OCI-LY3 (cell line): ENCODE measurements at regions not wholly inside any gene's neighbourhood (a gene's known extent, or its start where the extent isn't known, plus 50 kb on each side); places are given as distances from the start of the nearest gene placed in this dataset.
"Not testable (repeated sequence)": the region's sequence is repeated elsewhere in the genome, so short reads cannot be mapped to it uniquely, and the experiment has no call there.

Experiments used
- H2AFZ ChIP-seq: fragments of 200-600, 300-600 bp; shearing (Covaris generic); 2 replicates; pipeline ENCODE4 v1.6.0; 2014; ENCODE audit warnings: antibody characterized with exemption, low read depth, low read length
- H3K27ac ChIP-seq: fragments of 200-600, 300-600 bp; sonication (generic); 2 replicates; pipeline ENCODE4 v1.5.1; 2014; ENCODE audit warnings: mild to moderate bottlenecking, low read length, moderate library complexity, mixed read lengths
- H3K27me3 ChIP-seq: fragments of 200-600, 300-600 bp; sonication (generic); 2 replicates; pipeline ENCODE4 v1.6.1; 2014; ENCODE audit warnings: low read depth, low read length, mixed read lengths
- H3K36me3 ChIP-seq: fragments of 200-600, 300-600 bp; sonication (generic); replicated peaks from 2 replicates; pipeline ENCODE3; 2014; ENCODE audit warnings: low read depth, low read length, mixed read lengths
- H3K4me1 ChIP-seq: fragments of 300-600, 200-600 bp; sonication (generic); 2 replicates; pipeline ENCODE4 v1.6.1; 2014; ENCODE audit warnings: low read length, mixed read lengths
- H3K4me2 ChIP-seq: fragments of 200-600, 300-600 bp; sonication (generic); 2 replicates; pipeline ENCODE4 v1.6.1; 2014; ENCODE audit warnings: low read length, mixed read lengths
- H3K4me3 ChIP-seq: fragments of 300-600, 200-600 bp; sonication (generic); 2 replicates; pipeline ENCODE4 v1.5.1; 2014; ENCODE audit warnings: antibody characterized with exemption, mild to moderate bottlenecking, low read length, moderate library complexity
- H3K79me2 ChIP-seq: fragments of 300-600, 200-600 bp; shearing (Covaris generic); 2 replicates; pipeline ENCODE4 v1.6.1; 2014; ENCODE audit warnings: mild to moderate bottlenecking, low read length, mixed read lengths
- H3K9ac ChIP-seq: fragments of 300-600, 200-600 bp; shearing (Covaris generic); 2 replicates; pipeline ENCODE4 v1.6.0; 2014; ENCODE audit warnings: mild to moderate bottlenecking, low read length, moderate library complexity
- H3K9me3 ChIP-seq: fragments of 200-600, 300-600 bp; shearing (Covaris generic); 2 replicates; pipeline ENCODE4 v1.6.1; 2014; ENCODE audit warnings: low read length, mixed read lengths; ENCODE audit not compliant: insufficient read depth
- H4K20me1 ChIP-seq: fragments of 200-600, 300-600 bp; sonication (generic); 2 replicates; pipeline ENCODE4 v1.6.1; 2016; ENCODE audit warnings: low read length, mixed read lengths; ENCODE audit not compliant: insufficient read depth
- EZH2phosphoT487 ChIP-seq: fragments of 200-600 bp; shearing (Covaris generic); IDR thresholded peaks from 2 replicates; pipeline ENCODE4 v1.6.1; 2018; ENCODE audit warnings: antibody characterized with exemption, mixed run types, low read depth
- TF ChIP-seq, protein P1 (sequence below): fragments of 200-600, 300-600 bp; sonication (generic); IDR thresholded peaks from 2 replicates; pipeline ENCODE4 v1.5.1; 2014; ENCODE audit warnings: antibody characterized with exemption, low read length, low read depth

DNA sequence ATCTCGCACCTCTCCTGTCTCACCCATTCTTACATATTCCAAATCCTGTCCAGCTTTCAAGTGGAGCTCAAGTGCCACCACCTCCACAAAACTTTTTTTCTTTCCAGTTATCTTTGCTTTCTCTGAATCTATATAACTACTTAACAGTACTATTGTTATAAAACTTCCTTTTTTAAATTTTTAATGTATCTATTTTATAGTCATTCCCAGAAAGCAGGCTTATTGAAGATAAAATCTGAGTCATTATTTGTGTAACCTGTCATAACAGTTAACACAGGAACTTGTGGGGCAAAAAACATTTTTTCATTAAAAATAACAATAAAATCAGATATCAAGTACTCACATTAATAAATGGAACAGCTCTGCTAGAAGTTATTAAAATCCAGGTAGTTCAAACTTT lies 73.3 kb upstream of the ALCAM start:
- Histone ChIP-seq H3K4me2 (no peak overlapping the region), H3K79me2 (no peaks in the 10 kb centered on the region)

DNA sequence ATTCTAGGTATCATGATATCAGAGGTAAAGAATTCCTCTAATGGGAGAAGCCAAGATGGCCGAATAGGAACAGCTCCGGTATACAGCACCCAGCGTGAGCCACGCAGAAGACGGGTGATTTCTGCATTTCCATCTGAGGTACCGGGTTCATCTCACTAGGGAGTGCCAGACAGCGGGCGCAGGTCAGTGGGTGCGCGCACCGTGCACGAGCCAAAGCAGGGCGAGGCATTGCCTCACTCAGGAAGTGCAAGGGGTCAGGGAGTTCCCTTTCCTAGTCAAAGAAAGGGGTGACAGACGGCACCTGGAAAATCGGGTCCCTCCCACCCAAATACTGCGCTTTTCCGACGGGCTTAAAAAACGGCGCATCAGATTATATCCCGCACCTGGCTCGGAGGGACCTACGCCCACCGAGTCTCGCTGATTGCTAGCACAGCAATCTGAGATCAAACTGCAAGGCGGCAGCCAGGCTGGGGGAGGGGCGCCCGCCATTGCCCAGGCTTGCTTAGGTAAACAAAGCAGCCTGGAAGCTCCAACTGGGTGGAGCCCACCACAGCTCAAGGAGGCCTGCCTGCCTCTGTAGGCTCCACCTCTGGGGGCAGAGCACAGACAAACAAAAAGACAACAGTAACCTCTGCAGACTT lies 70.4 kb upstream of the ALCAM start:
- H3K27ac ChIP-seq, H3K4me2 ChIP-seq, H3K4me3 ChIP-seq, H2AFZ ChIP-seq, H3K27me3 ChIP-seq, H3K9ac ChIP-seq, H3K9me3 ChIP-seq, H4K20me1 ChIP-seq, H3K36me3 ChIP-seq, H3K4me1 ChIP-seq, H3K79me2 ChIP-seq: not testable (repeated sequence)

More for the DNA sequence above, 73.3 kb upstream of the ALCAM start:
- Histone ChIP-seq H2AFZ (no peak overlapping the region), H3K27me3 (no peaks in the 10 kb centered on the region), H3K36me3 (no peaks in the 10 kb centered on the region), H3K9me3 (no peaks in the 10 kb centered on the region), H3K27ac (no peak overlapping the region), H4K20me1 (no peaks in the 10 kb centered on the region), H3K9ac (no peak overlapping the region), H3K4me1 (no peaks in the 10 kb centered on the region), H3K4me3 (no peak overlapping the region)
- TF ChIP-seq EZH2phosphoT487: no peak
- TF ChIP-seq, protein P1, sequence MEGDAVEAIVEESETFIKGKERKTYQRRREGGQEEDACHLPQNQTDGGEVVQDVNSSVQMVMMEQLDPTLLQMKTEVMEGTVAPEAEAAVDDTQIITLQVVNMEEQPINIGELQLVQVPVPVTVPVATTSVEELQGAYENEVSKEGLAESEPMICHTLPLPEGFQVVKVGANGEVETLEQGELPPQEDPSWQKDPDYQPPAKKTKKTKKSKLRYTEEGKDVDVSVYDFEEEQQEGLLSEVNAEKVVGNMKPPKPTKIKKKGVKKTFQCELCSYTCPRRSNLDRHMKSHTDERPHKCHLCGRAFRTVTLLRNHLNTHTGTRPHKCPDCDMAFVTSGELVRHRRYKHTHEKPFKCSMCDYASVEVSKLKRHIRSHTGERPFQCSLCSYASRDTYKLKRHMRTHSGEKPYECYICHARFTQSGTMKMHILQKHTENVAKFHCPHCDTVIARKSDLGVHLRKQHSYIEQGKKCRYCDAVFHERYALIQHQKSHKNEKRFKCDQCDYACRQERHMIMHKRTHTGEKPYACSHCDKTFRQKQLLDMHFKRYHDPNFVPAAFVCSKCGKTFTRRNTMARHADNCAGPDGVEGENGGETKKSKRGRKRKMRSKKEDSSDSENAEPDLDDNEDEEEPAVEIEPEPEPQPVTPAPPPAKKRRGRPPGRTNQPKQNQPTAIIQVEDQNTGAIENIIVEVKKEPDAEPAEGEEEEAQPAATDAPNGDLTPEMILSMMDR: no peak

- H3K4me1 ChIP-seq: no peaks in the 10 kb centered on the region
- H3K27ac ChIP-seq: no peak overlapping the region
- peaks cover 3% of the 10 kb centered on the region for H3K36me3 ChIP-seq
- no peaks in the 10 kb centered on the region for H3K79me2 ChIP-seq
- H3K9ac ChIP-seq: no peak overlapping the region
- no peak overlapping the region for H3K4me2 ChIP-seq
- no peaks in the 10 kb centered on the region for H3K27me3 ChIP-seq
- peaks cover 31% of the 10 kb centered on the region for H3K9me3 ChIP-seq
- no peak overlapping the region for H3K4me3 ChIP-seq
- H4K20me1 ChIP-seq: no peaks in the 10 kb centered on the region
- H2AFZ ChIP-seq: no peak overlapping the region
- TF ChIP-seq, protein P1: no peak
- TF ChIP-seq EZH2phosphoT487: no peak
Measured at GRCh38 chr3:105304487-105304886, 62.2 kb upstream of the ALCAM start.

DNA sequence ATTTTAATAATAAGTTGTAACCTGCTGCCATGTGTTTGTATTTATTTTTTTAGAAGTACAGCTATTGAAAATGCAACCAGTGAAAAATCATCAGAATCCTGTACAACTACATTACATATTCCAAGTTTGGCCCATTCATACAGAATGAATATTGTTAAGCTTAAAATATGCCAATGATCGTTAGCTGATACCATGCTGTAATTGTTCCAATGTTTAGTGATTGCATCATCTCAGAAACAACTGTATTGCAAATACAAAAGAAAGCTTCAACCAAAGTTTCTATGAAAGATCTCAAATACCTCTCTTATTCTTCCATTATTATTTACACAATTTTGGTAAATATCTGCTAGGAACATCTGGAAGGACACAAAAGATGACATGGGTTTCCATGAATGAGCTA lies 51.6 kb upstream of the ALCAM start:
- H3K4me2 ChIP-seq: no peak overlapping the region

More for the DNA sequence above, 51.6 kb upstream of the ALCAM start:
- Histone ChIP-seq H3K9ac (no peak overlapping the region), H3K27me3 (no peaks in the 10 kb centered on the region), H4K20me1 (no peaks in the 10 kb centered on the region), H3K36me3 (peaks cover 2% of the 10 kb centered on the region), H3K4me1 (peaks cover 30% of the 10 kb centered on the region), H2AFZ (no peak overlapping the region), H3K27ac (no peak overlapping the region), H3K9me3 (no peaks in the 10 kb centered on the region), H3K79me2 (no peaks in the 10 kb centered on the region), H3K4me3 (no peak overlapping the region)
- no peak for TF ChIP-seq EZH2phosphoT487
- TF ChIP-seq, protein P1: no peak
